ENCODE measurements at regions not wholly inside any gene's neighbourhood (a gene's known extent, or its start where the extent isn't known, plus 50 kb on each side); places are given as distances from the start of the nearest gene placed in this dataset.

DNA sequence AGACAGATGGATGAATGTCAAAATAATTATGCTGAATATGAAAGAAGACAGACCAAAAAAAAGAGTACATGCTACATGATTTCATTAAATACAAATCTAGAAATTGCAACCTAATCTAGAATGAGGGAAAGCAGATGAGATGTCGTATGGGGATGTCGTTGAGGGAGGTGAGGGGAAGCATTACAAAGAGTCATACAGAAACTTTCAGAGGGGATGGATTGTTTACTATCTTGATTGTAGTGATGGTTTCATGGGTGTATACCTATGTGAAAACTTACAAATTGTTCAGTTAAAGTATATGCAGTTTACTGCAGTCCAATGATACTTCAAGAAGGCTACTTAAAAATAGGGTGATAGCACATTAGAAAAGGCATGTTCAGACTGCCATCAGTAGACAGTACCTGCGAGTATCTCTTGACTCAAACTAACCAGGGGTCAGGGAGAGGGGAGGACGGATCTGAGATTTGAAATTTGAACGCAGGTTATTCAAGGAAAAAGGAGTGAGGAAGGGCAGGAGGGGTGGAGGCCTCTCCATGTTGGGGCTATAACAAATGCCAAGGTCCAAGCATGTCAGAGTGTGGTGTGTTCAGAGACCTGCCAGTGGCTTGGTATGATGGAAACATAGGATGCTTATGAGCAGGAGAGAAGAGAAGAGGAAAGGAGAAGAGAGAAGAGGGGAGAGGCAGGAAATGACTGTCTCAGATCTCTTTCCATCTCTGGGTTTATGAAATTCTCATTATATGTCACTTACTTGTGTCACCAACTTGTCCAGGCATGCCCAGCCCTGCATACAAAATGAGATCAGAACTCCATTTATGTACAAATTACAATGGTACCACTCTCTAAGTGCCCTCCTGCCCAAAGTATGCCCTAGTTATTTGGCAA is 257.3 kb upstream of the CXCR4 start:
- no peak for TF ChIP-seq FOXM1 (IDR thresholded peaks at IDR 0.05; ENCODE audit: borderline replicate concordance)
- no peak for TF ChIP-seq FOXK2 (IDR thresholded peaks at IDR 0.05)
- TF ChIP-seq FOXA1 (IDR thresholded peaks at IDR 0.05) = no peak
- no peak for TF ChIP-seq LEF1 (IDR thresholded peaks at IDR 0.05; ENCODE audit: borderline replicate concordance)
- TF ChIP-seq PKNOX1 (IDR thresholded peaks at IDR 0.05) = no peak
- no peak for TF ChIP-seq SP1 (IDR thresholded peaks at IDR 0.05)
- no peak for TF ChIP-seq SUZ12 (IDR thresholded peaks at IDR 0.05)
- no peak for TF ChIP-seq ELF4 (IDR thresholded peaks at IDR 0.05)
- no peak for TF ChIP-seq BHLHE40 (IDR thresholded peaks at IDR 0.05; ENCODE audit: borderline replicate concordance)
- no peak for TF ChIP-seq CTBP1 (IDR thresholded peaks at IDR 0.05; ENCODE audit: borderline replicate concordance)
- no peak for TF ChIP-seq HDGF (IDR thresholded peaks at IDR 0.05; ENCODE audit: borderline replicate concordance)

Measured in HEK293T (cell line).